G401 (cell line): ENCODE measurements at regions not wholly inside any gene's neighbourhood (a gene's known extent, or its start where the extent isn't known, plus 50 kb on each side); places are given as distances from the start of the nearest gene placed in this dataset.

ENCODE experiments used
- DNase-seq: peaks from one replicate; pipeline ENCODE4 v3.0.0-alpha.2; 2015; ENCODE audit warnings: low spot score
- in situ Hi-C: cut with HindIII; loops from 2 replicates; pipeline ENCODE4 v1.10.0; 2016; ENCODE audit warnings: low sequenced_read_pairs, mixed read lengths

- no peak for DNase-seq
- in situ Hi-C loops: no loop called here
These were observed 117.2 kb downstream of the TLE3 start for GRCh38 chr15:69980341-69981059.

- in situ Hi-C loops: no loop called here
- DNase-seq: no peak
These were observed 115.7 kb downstream of the TLE3 start for GRCh38 chr15:69982037-69982436.

- no peak for DNase-seq
- in situ Hi-C loops: no loop called here
These were observed 113.9 kb downstream of the TLE3 start for GRCh38 chr15:69983696-69984265.

- in situ Hi-C loops: no loop called here
- no peak for DNase-seq
These were observed 109.9 kb downstream of the TLE3 start for GRCh38 chr15:69987492-69988489.

- in situ Hi-C loops: no loop called here
- DNase-seq: no peak
These were observed 109.0 kb downstream of the TLE3 start for GRCh38 chr15:69988541-69989225.

GRCh38 chr15:69990566-69991421, 106.9 kb downstream of the TLE3 start:
- in situ Hi-C loops: no loop called here
- DNase-seq: no peak

- in situ Hi-C loops: no loop called here
- no peak for DNase-seq
These were observed 106.2 kb downstream of the TLE3 start for GRCh38 chr15:69991551-69991980.

GRCh38 chr15:69992348-69992747, 105.4 kb downstream of the TLE3 start:
- DNase-seq: no peak
- in situ Hi-C loops: no loop called here

GRCh38 chr15:69994429-69995205, 103.1 kb downstream of the TLE3 start:
- in situ Hi-C loops: no loop called here
- DNase-seq: no peak

- in situ Hi-C loops: no loop called here
These were observed 101.2 kb downstream of the TLE3 start for GRCh38 chr15:69996321-69997160.

GRCh38 chr15:69997161-69997485, 100.6 kb downstream of the TLE3 start:
- no peak for DNase-seq
- in situ Hi-C loops: no loop called here

More at GRCh38 chr15:69996321-69997160, 101.2 kb downstream of the TLE3 start:
- DNase-seq: no peak
